ENCODE measurements at regions not wholly inside any gene's neighbourhood (a gene's known extent, or its start where the extent isn't known, plus 50 kb on each side); places are given as distances from the start of the nearest gene placed in this dataset.

DNA sequence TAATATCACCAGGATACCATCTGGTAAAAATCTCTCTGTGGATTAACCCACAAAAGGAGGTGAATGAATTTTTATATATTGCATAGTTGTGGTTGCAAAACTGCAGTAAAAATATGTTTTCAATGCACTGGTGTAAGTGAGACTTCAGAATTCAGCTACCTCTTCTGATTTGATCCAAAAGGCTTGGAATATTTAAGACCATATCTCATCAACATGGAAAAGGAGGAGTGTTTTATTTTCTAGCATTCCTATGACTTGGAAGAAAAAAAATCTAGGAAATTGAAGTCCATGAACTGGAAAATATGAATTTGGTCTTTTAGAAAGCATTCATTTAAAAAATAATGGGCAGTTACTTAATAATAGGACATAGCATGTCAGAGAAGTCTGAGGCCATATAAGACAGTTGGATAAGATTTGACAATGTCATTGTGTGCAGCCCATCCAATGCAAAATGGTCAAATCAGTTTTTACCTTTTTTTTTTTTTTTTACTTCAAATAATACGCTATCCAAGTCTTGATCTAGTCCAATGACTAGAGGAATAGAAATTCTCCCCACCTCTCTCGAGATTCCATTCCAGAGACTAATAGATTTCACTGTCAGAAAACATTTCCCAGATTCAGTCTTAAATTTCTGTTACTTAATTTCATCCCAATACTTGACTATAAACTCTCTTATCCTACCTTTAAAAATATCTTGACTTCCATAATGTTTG lies 364.9 kb upstream of the PMFBP1 start:
- no peak for TF ChIP-seq CTCF (IDR thresholded peaks at IDR 0.05)
- intact Hi-C loops (cut with DNase I): no loop called here
- no peak for ATAC-seq
- WGBS, 3 donors: 53 to 88% (median 81%) methylated on average over 2 of the region's 2 CpGs
- H3K36me3 ChIP-seq (ENCODE audit: insufficient read depth in 1 of 2, low read depth in 1 of 2): no peaks in the 10 kb centered on the region
- DNase-seq: no peak
- no peaks in the 10 kb centered on the region for H3K27me3 ChIP-seq (ENCODE audit: insufficient read depth in 3 of 3, low read length in 2 of 3)
- H3K4me3 ChIP-seq: no peak overlapping the region
- H3K4me1 ChIP-seq: no peaks in the 10 kb centered on the region
- no peak overlapping the region for H3K27ac ChIP-seq
- no peaks in the 10 kb centered on the region for H3K9me3 ChIP-seq

DNA sequence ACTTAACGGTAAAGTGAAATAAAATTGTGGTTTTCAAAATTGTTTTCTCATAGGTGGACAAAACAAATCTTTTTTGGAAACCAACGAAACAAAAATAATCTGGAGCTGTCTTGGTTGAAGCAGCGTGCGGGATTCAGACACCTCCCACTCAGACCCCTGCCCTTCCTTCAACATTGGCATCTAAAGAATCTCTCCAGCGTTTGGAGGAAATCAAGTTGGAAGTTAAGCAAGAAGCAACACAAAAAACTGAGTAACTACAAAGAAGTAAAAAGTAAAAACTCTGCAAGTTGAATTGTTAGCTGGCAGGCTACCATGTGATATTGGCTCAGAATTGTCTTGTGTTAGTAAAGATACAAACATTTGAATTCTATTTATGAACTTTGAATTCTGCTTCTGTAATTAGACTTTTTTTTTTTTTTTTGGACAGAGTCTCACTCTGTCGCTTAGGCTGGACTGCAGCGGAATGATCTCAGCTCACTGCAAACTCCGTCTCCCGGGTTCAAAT lies 361.0 kb upstream of the PMFBP1 start:
- Histone ChIP-seq H3K27me3 (ENCODE audit: insufficient read depth in 3 of 3, low read length in 2 of 3) (no peaks in the 10 kb centered on the region), H3K4me1 (no peaks in the 10 kb centered on the region), H3K9me3 (no peaks in the 10 kb centered on the region), H3K4me3 (no peak overlapping the region), H3K27ac (no peak overlapping the region), H3K36me3 (ENCODE audit: insufficient read depth in 1 of 2, low read depth in 1 of 2) (no peaks in the 10 kb centered on the region)
- WGBS, 3 donors: 63 to 72% (median 68%) methylated on average over 9 of the region's 9 CpGs
- ATAC-seq (no peak), DNase-seq (no peak)
- TF ChIP-seq CTCF (IDR thresholded peaks at IDR 0.05): no peak
- intact Hi-C loops (cut with DNase I): no loop called here

GRCh38 chr16:72530434-72530833 lies 358.5 kb upstream of the PMFBP1 start:
- no peaks in the 10 kb centered on the region for H3K4me1 ChIP-seq
- TF ChIP-seq CTCF (IDR thresholded peaks at IDR 0.05): no peak
- intact Hi-C loops (cut with DNase I): no loop called here
- H3K9me3 ChIP-seq: no peaks in the 10 kb centered on the region
- 94 to 98% (median 96%) methylated on average over 2 of the region's 2 CpGs for WGBS, 3 donors
- no peaks in the 10 kb centered on the region for H3K27me3 ChIP-seq (ENCODE audit: insufficient read depth in 3 of 3, low read length in 2 of 3)
- H3K36me3 ChIP-seq (ENCODE audit: insufficient read depth in 1 of 2, low read depth in 1 of 2): no peaks in the 10 kb centered on the region
- ATAC-seq (no peak), DNase-seq (no peak)
- H3K4me3 ChIP-seq: no peak overlapping the region
- no peak overlapping the region for H3K27ac ChIP-seq

DNA sequence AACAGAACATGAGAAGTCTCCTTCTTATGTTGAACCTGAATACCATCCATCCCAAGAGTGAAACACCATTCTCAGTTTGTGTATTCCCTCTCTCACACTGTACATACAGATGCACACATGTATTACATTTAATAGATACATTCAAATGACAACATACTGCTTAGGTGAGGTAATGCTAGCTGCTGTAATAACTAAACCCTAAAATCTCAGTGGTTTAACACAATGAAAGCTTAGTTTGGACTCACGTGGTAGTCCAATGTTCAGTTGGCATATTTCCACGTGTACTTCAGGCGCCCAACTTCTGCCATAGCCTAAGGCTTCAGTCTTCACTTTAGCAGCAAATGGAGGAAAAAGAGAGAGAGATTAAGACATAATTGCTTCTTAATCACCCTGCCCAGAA lies 351.1 kb upstream of the PMFBP1 start:
- TF ChIP-seq CTCF (IDR thresholded peaks at IDR 0.05): no peak
- H3K27me3 ChIP-seq (ENCODE audit: insufficient read depth in 3 of 3, low read length in 2 of 3): no peaks in the 10 kb centered on the region
- H3K36me3 ChIP-seq (ENCODE audit: insufficient read depth in 1 of 2, low read depth in 1 of 2): no peaks in the 10 kb centered on the region
- WGBS, 3 donors: 90 to 94% (median 93%) methylated on average over 3 of the region's 3 CpGs
- intact Hi-C loops (cut with DNase I): no loop called here
- peaks cover 12% of the 10 kb centered on the region for H3K9me3 ChIP-seq
- no peaks in the 10 kb centered on the region for H3K4me1 ChIP-seq
- no peak for DNase-seq
- no peak for ATAC-seq
- H3K4me3 ChIP-seq: no peak overlapping the region
- no peak overlapping the region for H3K27ac ChIP-seq

GRCh38 chr16:72517154-72517553 lies 345.2 kb upstream of the PMFBP1 start:
- Histone ChIP-seq H3K4me3 (no peak overlapping the region), H3K4me1 (no peaks in the 10 kb centered on the region), H3K9me3 (no peaks in the 10 kb centered on the region), H3K36me3 (ENCODE audit: insufficient read depth in 1 of 2, low read depth in 1 of 2) (no peaks in the 10 kb centered on the region), H3K27me3 (ENCODE audit: insufficient read depth in 3 of 3, low read length in 2 of 3) (no peaks in the 10 kb centered on the region), H3K27ac (no peak overlapping the region)
- intact Hi-C loops (cut with DNase I): no loop called here
- WGBS, 3 donors: 92 to 95% (median 95%) methylated on average over 2 of the region's 2 CpGs
- ATAC-seq: no peak
- no peak for TF ChIP-seq CTCF (IDR thresholded peaks at IDR 0.05)
- no peak for DNase-seq
